Stimulated activated naive CD8-positive, alpha-beta T cell treated with anti-CD3 and anti-CD28 coated beads, Interleukin-15, amount 100 ng/mL, for 72 hours (primary cell): ENCODE measurements at regions not wholly inside any gene's neighbourhood (a gene's known extent, or its start where the extent isn't known, plus 50 kb on each side); places are given as distances from the start of the nearest gene placed in this dataset.

Experiments used
- ATAC-seq: fragments of 150-1000 bp; cut with Tn5 transposase; 2 replicates; pipeline ENCODE4 v1.10.0; 2021; ENCODE audit warnings: mild to moderate bottlenecking, moderate library complexity
- DNase-seq, 2 donors: peaks; one replicate each; pipeline ENCODE4 v3.0.0; 2021 to 2022
- H3K27ac Mint-ChIP-seq, 2 donors: one replicate each; pipeline ENCODE4 v1.8.0; 2022; ENCODE audit warnings: mild to moderate bottlenecking in 2 of 2, mixed read lengths in 2 of 2, moderate library complexity in 2 of 2
- H3K27me3 Mint-ChIP-seq: one replicate; pipeline ENCODE4 v1.8.0; 2022; ENCODE audit warnings: mixed read lengths
- H3K4me1 Mint-ChIP-seq: one replicate; pipeline ENCODE4 v1.8.0; 2022; ENCODE audit warnings: mild to moderate bottlenecking, mixed read lengths
- H3K4me3 Mint-ChIP-seq, 2 donors: one replicate each; pipeline ENCODE4 v1.8.0; 2022; ENCODE audit warnings: mild to moderate bottlenecking in 2 of 2, mixed read lengths in 2 of 2, moderate library complexity in 1 of 2
- H3K9me3 Mint-ChIP-seq, 2 donors: one replicate each; pipeline ENCODE4 v1.8.0; 2022; ENCODE audit warnings: mixed read lengths in 2 of 2

DNA sequence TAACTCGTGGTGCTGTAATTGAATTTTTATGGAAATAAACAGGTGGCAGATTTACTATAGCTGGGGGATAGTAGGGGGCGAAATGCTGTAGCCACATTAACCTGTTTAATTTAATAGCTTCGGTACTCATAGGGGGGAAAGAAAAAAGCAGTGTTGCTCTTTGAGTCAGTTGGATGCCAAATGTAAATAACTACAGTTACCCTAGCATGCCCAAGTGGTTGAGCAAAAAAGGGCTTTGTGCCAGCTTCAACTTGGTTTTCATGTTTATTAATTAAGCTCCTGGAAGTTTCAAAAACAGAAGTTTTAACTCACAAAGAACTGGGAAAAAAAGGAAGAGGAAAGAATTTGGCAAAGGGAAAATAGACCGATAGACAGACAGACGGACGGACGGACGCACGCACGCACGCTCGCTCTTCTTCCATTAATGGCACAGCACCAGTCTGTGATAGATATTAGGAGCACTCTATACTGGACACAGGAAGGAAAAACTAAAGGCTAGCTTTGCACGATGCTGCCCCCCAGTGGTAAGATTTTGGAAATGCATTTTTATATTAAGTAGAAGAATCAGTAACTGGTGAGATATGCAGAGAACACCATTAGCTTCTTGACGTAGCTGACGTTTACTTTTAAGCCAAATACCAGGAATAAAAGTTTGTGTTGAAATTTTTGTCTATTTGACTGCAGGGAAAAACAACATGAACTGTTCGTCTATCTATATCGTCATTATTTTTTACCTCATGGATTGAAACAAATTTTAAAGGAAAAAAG, 151.8 kb downstream of the SLC7A11 start:
- peak; percentile 65 for ATAC-seq
- no peak overlapping the region for H3K4me3 Mint-ChIP-seq
- peak; percentile 12 to 28 for DNase-seq
- peaks cover 8% of the 10 kb centered on the region for H3K27me3 Mint-ChIP-seq
- H3K4me1 Mint-ChIP-seq = no peaks in the 10 kb centered on the region
- no peak overlapping the region for H3K27ac Mint-ChIP-seq
- H3K9me3 Mint-ChIP-seq = no peaks in the 10 kb centered on the region

DNA sequence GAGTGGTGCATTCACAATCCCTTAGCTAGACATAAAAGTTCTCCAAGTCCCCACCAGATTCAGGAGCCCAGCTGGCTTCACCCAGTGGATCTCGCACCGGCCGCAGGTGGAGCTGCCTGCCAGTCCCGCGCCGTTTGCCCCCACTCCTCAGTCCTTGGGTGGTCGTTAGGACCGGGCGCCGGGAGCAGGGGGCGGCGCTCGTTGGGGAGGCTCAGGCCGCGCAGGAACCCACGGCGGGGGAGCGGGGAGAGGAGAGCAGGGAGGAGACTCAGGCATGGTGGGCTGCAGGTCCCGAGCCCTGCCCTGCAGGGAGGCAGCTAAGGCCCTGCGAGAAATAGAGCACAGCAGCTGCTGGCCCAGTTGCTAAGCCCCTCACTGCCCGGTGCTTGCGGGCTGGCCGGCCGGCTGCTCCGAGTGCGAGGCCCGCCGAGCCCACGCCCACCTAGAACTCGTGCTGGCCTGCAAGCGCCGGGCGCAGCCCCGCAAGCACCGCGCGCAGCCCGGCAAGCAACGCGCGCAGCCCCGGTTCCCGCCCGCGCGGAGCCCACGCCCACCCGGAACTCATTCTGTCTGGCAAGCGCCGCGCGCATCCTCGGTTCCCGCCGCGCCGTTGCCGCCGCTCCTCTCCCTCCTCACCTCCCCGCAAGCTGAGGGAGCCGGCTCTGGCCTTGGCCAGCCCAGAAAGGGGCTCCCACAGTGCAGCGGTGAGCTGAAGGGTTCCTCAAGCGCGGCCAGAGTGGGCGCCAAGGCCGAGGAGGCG, 153.5 kb downstream of the SLC7A11 start:
- H3K4me1 Mint-ChIP-seq = no peaks in the 10 kb centered on the region
- H3K27ac Mint-ChIP-seq = no peak overlapping the region
- H3K9me3 Mint-ChIP-seq = no peaks in the 10 kb centered on the region
- peaks cover 8% of the 10 kb centered on the region for H3K27me3 Mint-ChIP-seq
- ATAC-seq (peak; percentile 73), DNase-seq (no peak)
- no peak overlapping the region for H3K4me3 Mint-ChIP-seq

DNA sequence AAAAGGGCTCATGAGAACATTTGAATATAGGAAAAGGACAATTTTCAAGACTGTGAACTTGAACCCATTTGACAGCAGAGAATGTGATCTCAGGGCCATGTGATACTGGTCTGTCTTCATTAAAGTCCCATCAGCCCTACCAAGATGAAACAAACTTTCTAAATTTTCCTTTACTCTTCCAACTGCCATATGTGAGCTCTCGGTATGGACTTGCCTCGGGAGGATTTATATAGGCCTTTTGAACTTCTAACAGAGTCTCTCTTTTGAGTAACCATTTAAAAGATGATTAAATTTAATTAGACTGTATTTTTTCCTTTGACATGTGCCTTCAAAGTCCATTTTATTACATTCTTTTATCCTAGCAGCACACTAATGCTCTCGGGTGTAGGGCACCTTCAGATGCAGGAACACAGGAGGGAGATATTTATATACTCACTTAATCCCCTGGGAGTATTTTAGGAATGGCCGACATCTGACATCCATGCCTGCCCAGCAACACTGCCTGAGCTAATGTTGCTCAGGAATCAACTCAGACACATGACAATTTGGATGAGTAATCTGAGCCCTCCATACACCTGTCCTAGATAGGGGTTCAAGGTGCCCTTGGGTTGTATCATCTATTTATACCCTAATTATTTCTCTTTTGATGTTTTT, 155.0 kb downstream of the SLC7A11 start:
- no peak for ATAC-seq
- Mint-ChIP-seq H3K27me3 (peaks cover 8% of the 10 kb centered on the region), H3K27ac (no peak overlapping the region), H3K9me3 (no peaks in the 10 kb centered on the region), H3K4me3 (no peak overlapping the region), H3K4me1 (no peaks in the 10 kb centered on the region)
- no peak for DNase-seq

DNA sequence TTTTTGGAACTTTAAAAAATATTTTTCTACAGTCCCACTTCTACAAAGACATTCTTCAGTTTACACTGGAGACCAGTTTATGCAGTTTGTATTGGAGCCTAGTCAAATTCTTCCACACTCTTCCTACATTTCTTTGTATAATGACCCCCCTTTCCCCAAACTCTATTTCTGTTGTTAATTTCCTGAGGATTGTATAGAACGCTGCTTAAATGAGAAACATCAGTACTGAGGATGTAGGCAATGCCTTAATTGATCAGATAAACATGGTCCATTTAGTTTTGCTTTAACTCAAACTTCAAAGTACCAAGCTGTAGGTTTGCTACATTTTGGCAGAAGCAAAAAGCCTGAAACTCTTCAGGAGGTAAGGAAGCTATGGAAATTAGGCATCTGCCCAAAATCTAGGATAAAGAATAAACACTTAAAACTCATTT, 155.5 kb downstream of the SLC7A11 start:
- Mint-ChIP-seq H3K27ac (no peak overlapping the region), H3K4me1 (no peaks in the 10 kb centered on the region), H3K27me3 (peaks cover 7% of the 10 kb centered on the region), H3K4me3 (no peak overlapping the region), H3K9me3 (no peaks in the 10 kb centered on the region)
- ATAC-seq (no peak), DNase-seq (no peak)

DNA sequence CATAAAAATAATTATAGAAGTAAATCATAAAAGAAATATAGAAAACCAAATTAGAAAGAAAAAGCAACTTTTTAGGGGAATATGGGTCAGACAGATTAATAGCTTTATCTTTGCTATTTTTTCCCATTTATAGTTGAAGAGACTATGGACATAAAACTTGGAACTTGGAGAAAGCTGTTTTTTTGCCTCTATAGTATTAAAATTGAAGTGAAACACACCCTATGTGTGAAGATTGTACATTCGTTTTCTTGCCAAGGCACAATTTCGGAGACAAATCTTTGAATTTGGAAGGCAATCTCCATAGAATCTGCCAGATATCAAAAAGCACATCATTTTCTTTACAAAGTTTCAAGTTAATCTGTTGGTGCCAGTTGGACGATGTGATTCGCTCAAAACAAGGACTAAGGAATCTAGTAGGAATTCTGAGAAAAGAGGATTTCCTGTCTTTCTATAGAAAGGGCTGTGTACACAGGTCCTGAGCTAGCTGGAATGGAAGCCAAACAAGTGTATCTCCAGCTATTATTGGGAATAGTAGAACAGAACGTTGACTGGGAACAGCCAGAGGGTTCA, 156.3 kb downstream of the SLC7A11 start:
- no peaks in the 10 kb centered on the region for H3K27me3 Mint-ChIP-seq
- no peak overlapping the region for H3K27ac Mint-ChIP-seq
- no peaks in the 10 kb centered on the region for H3K4me1 Mint-ChIP-seq
- no peak overlapping the region for H3K4me3 Mint-ChIP-seq
- ATAC-seq (no peak), DNase-seq (no peak)
- H3K9me3 Mint-ChIP-seq = no peaks in the 10 kb centered on the region

DNA sequence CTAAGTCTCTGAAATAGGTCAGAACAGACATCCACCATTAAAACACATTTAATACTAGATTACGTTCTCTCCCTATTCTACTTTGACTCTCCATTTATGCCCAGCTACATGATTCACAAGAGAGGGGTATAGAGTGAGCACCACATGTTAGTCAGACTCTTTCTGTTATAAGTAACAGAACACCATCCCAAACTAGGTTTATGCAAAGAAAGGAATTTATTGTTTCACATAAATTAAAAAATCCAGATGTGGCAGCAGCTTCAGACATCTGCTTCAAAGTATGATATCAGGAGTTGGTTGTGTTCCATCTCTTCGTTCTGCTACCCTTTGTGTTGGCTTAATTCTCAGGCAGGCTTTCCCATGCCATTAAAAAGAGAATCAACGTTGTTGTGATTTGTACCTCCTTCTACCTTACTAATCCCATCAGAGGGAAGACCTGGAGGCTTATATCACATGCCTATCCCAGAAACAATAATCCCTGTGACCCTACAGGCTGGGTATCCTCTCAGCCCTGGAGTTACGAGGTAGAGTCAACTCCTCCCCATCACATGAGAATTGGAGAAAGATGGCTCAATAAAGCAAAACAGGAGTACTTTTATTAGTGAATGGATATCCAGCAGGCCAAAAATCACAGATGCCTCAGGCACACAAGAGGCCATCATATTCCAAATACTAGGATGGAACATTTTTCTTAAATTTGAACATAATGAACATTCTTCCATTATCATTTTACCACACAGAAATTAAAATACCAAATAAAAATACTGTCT, 163.2 kb downstream of the SLC7A11 start:
- H3K4me1 Mint-ChIP-seq = no peaks in the 10 kb centered on the region
- H3K9me3 Mint-ChIP-seq = no peaks in the 10 kb centered on the region
- no peak overlapping the region for H3K4me3 Mint-ChIP-seq
- peak overlapping the region in 1 of 2 donors; percentile 91 for H3K27ac Mint-ChIP-seq
- DNase-seq = no peak
- no peaks in the 10 kb centered on the region for H3K27me3 Mint-ChIP-seq
- no peak for ATAC-seq

DNA sequence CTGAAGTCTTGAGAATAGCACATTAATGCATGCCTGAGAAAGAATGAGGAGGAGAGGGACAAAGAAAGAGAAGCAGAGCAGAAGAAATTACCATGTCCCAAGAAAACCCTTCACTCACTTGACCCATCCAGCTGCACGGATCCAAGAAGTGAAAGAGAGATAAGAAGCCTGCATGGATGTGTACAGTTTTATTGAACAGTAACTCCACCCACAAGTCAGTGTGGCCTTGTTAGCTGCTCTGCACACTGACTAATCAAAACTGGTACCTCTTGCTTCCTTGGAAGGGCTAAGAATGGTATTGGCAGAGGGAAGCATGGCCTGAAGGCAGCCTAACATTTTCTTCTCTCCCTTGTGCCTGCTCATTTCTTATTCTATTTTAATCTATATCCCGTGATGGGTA, 163.9 kb downstream of the SLC7A11 start:
- H3K27ac Mint-ChIP-seq = no peak overlapping the region
- ATAC-seq (no peak), DNase-seq (no peak)
- no peaks in the 10 kb centered on the region for H3K9me3 Mint-ChIP-seq
- no peaks in the 10 kb centered on the region for H3K27me3 Mint-ChIP-seq
- no peak overlapping the region for H3K4me3 Mint-ChIP-seq
- H3K4me1 Mint-ChIP-seq = no peaks in the 10 kb centered on the region

DNA sequence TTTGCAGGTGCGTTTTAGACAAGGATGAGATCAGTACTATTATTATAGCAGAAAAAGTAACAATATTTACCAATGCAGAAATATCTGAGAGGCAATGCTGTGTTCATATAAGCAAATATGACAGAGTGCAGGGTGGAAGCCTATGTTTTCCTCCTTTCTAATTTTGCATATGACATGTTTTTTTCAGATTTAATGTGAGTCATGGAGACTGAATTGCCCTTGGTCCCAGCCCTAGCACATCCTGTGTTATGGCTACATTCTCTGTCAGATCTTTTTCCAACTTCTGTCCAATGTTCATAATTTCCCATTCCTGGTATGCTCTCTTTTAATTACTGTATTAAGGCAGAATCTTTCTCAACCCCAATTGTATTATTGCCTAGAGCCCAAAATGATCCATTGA, 165.6 kb downstream of the SLC7A11 start:
- no peak overlapping the region for H3K4me3 Mint-ChIP-seq
- ATAC-seq (no peak), DNase-seq (no peak)
- no peaks in the 10 kb centered on the region for H3K4me1 Mint-ChIP-seq
- no peak overlapping the region for H3K27ac Mint-ChIP-seq
- no peaks in the 10 kb centered on the region for H3K9me3 Mint-ChIP-seq
- H3K27me3 Mint-ChIP-seq = no peaks in the 10 kb centered on the region

DNA sequence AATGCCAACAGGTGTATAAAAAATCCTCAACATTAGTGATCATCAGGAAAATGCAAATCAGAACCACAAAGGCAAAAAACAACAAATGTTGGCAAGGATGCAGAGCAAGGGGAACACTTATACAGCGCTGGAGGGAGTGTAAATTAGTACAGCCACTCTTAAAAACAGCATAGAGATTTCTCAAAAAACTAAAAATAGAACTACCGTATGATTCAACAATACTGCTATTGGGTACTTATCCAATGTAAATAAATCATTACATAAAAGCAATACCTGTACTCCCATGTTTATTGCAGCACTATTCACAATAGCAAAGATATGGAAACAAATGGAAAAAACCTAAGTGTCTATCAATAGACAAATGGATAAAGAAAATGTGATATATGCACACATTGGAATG, 171.3 kb downstream of the SLC7A11 start:
- no peak for ATAC-seq
- Mint-ChIP-seq H3K27me3 (no peaks in the 10 kb centered on the region), H3K4me3 (no peak overlapping the region), H3K4me1 (no peaks in the 10 kb centered on the region), H3K9me3 (peaks cover 6% of the 10 kb centered on the region in 2 donors), H3K27ac (no peak overlapping the region)
- no peak for DNase-seq

DNA sequence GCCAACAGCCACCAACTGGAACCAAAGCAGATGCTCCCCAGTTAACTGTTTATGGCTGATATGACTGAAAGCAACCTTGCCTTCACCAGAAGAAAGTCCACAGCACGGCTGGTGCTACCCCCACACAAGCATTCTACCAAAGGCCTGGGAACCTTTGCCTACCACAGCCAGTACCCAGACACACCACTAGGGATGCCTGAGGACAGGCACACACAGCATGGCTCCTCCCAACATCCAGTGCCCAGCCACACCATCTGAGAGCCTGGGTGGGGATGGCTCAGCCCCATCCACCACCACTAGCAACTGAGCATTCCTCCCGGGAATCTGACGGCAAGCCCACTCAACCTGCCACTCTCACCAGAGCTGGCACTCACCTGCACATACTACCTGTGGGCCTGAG, 178.6 kb downstream of the SLC7A11 start:
- H3K27ac Mint-ChIP-seq = no peak overlapping the region
- no peaks in the 10 kb centered on the region for H3K4me1 Mint-ChIP-seq
- ATAC-seq (no peak), DNase-seq (no peak)
- no peaks in the 10 kb centered on the region for H3K27me3 Mint-ChIP-seq
- H3K9me3 Mint-ChIP-seq = peaks cover 11 to 19% of the 10 kb centered on the region in 2 donors
- no peak overlapping the region for H3K4me3 Mint-ChIP-seq

DNA sequence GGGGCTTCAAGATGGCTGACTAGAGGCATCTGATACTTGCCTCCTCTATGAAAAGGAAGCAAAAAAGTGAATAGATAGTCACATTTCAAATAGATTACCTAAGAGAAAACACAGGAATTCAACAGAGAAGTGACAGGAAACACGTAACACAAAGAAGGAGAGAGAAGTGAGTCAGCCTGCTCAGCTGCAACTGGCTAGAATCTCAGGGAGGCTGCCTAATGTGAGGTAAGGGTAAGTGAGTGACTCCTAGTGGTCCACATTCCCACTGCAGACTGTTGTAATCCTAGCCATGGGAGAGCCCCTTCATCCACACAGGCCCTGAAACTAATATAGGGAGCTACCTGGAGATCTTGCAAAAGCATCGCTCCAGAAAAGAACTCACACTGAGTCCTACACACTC, 179.2 kb downstream of the SLC7A11 start:
- Mint-ChIP-seq H3K27me3 (no peaks in the 10 kb centered on the region), H3K4me1 (no peaks in the 10 kb centered on the region), H3K27ac (no peak overlapping the region), H3K4me3 (no peak overlapping the region), H3K9me3 (peaks cover 11 to 19% of the 10 kb centered on the region in 2 donors)
- ATAC-seq = no peak
- no peak for DNase-seq

DNA sequence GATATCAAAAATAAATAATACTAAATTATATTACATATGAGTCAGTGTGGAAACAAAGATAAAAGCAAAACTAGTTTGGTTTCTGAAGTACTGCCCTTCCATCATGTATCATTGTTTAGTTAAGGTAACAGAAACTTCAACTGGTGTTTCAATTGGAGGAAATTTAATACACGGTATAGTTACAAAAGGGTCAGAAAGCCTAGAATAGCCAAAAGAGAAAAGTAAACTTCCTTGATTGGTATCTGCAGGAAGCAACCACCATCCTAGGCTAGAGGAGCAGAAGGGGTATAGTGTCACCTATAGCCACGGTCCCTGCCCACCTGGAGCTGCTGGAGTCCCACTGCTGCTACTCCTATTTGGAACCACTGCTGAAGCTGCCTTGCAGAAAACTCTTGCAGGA, 185.6 kb downstream of the SLC7A11 start:
- ATAC-seq = no peak
- Mint-ChIP-seq H3K27ac (no peak overlapping the region), H3K27me3 (no peaks in the 10 kb centered on the region), H3K4me1 (no peaks in the 10 kb centered on the region), H3K4me3 (no peak overlapping the region), H3K9me3 (no peaks in the 10 kb centered on the region)
- DNase-seq = no peak

DNA sequence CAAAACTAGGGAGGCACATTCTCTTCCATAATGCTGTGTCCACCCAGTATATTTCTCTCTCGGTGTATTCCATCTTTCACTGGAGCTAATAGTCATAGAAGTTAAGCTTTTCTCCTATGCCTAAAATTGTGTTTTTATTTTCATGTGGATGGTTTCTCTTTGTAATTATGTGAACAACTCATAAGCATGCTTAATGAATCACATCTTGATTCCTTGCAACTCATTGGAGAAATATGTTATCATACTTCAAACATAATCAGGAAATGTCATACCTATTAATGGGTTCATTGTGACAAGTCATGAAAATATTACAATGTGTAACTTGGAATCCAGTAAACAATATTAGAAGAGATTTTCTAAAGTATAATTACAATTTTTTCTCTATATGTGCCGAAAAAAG, 186.3 kb downstream of the SLC7A11 start:
- DNase-seq (no peak), ATAC-seq (no peak)
- no peaks in the 10 kb centered on the region for H3K9me3 Mint-ChIP-seq
- no peaks in the 10 kb centered on the region for H3K4me1 Mint-ChIP-seq
- H3K27ac Mint-ChIP-seq = no peak overlapping the region
- H3K27me3 Mint-ChIP-seq = no peaks in the 10 kb centered on the region
- H3K4me3 Mint-ChIP-seq = no peak overlapping the region

DNA sequence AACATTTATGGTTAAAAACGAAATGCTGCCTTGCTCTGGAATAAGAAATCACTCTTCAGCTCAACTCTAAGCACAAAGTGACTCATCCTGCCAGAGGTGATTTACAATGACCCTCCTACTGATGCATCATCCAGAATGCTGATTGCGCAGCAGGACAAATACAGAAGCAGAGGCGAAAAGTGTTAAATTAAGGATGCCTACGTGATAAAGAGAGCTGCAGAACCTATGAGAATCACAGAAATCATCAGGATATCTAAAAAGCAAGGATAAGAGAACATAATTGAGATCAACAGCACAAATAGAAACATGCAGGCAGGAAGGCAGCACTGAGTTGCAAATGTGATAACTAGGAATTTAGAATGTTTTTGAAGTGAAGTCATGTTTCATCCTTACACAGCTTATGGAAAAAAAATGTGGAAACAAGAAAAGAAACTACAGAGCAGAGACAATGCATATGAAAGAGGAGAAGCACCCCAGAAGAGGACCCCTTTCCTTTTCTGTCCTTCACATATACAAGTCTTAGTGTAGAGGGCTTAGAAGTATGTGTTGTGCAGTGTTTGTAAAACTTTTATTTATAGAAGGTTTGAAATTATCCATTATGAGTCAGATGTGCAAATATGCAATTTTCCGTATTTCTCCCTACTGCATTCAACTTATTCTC, 188.4 kb downstream of the SLC7A11 start:
- DNase-seq (no peak), ATAC-seq (no peak)
- no peaks in the 10 kb centered on the region for H3K4me1 Mint-ChIP-seq
- no peaks in the 10 kb centered on the region for H3K9me3 Mint-ChIP-seq
- H3K4me3 Mint-ChIP-seq = no peak overlapping the region
- no peak overlapping the region for H3K27ac Mint-ChIP-seq
- no peaks in the 10 kb centered on the region for H3K27me3 Mint-ChIP-seq
